ENCODE measurements at regions not wholly inside any gene's neighbourhood (a gene's known extent, or its start where the extent isn't known, plus 50 kb on each side); places are given as distances from the start of the nearest gene placed in this dataset.

- TF ChIP-seq, protein P1, sequence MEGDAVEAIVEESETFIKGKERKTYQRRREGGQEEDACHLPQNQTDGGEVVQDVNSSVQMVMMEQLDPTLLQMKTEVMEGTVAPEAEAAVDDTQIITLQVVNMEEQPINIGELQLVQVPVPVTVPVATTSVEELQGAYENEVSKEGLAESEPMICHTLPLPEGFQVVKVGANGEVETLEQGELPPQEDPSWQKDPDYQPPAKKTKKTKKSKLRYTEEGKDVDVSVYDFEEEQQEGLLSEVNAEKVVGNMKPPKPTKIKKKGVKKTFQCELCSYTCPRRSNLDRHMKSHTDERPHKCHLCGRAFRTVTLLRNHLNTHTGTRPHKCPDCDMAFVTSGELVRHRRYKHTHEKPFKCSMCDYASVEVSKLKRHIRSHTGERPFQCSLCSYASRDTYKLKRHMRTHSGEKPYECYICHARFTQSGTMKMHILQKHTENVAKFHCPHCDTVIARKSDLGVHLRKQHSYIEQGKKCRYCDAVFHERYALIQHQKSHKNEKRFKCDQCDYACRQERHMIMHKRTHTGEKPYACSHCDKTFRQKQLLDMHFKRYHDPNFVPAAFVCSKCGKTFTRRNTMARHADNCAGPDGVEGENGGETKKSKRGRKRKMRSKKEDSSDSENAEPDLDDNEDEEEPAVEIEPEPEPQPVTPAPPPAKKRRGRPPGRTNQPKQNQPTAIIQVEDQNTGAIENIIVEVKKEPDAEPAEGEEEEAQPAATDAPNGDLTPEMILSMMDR (IDR thresholded peaks at IDR 0.05), result no peak
- no peak for TF ChIP-seq POLR2A (IDR thresholded peaks at IDR 0.05)
Measured at GRCh38 chr22:45098056-45098455, 65.7 kb upstream of the NUP50 start.
